GM19452 (cell line): ENCODE measurements at regions not wholly inside any gene's neighbourhood (a gene's known extent, or its start where the extent isn't known, plus 50 kb on each side); places are given as distances from the start of the nearest gene placed in this dataset.

Experiments used
- ATAC-seq: cut with Tn5 transposase; IDR thresholded peaks from one replicate; pipeline ENCODE4 v1.9.1; 2021; ENCODE audit not compliant: unreplicated experiment

DNA sequence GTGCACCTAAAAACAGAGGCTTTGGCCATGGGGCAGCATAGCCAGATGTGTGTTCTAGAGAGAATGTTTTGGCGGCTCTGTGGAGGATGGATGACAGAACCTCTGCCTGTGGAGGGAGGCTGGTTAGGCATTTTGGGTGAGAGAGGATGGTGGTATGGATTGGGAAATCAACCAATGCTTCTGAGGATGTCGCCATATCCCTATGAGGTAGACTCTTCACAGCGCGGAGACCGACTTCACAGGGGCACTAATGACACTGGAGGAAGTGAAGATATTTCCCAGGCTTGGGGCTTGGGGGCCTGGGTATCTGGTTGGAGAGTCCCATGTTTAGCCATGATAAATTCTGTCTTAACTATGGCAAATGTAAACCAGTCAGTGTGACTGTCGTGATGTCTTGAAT is 140.6 kb upstream of the KLF4 start:
- ATAC-seq = no peak

DNA sequence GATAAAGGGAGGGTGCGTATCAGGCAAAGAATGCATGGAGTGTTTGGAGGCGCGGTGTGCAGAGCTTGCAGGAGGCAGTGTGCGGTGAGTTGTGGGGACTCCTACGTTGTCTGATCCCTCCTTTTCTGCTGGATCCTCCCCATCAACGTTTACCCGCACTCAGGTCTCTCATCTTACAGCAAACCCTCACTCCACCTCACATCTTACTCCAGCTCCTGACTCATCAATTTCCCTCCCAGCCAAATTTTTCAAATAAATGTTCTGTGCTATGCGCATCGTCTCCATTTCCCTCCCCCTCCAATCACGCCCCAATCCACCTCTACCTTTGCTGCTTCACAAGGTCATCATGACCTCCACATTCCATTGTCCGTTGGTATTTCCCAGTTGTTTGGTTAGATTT is 138.9 kb upstream of the KLF4 start:
- ATAC-seq = no peak

DNA sequence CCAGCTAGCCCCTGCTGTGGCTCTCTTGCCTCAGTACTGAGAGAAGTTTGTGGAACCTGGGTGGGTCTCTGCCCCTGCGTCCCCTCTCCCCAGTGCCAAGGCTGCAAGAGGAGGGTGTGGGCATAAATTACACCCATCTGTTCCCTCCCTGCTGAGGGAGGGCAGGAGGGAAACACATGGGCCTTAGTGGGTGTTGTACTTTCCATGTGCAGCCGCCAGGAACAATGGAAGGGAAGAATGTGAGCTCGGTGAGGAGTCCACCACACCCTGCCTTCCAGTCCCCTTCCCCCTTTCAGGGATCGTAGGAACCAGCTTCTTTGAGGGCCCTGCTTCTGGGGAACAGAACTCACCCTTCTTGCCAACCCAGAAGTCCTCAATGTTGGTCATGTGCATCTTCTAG is 138.2 kb upstream of the KLF4 start:
- no peak for ATAC-seq

DNA sequence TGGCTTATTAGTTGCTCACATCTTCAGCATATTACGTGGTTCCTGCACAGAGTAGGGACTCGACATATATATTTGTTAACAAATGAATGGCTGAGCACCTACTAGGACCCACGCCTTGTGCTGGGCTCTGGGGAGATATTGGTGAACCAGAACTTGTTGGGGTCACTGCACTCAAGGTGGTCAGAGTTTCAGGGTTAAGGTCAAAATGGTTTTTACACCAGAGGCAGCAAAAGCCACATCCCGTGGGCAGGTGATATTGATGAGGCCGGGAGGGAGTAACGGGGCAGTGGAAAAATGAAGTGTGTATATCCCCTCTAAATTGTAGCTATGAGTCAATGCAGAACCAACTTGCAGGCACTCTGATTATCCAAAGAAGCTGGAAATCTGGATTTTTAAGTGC is 136.5 kb upstream of the KLF4 start:
- no peak for ATAC-seq

DNA sequence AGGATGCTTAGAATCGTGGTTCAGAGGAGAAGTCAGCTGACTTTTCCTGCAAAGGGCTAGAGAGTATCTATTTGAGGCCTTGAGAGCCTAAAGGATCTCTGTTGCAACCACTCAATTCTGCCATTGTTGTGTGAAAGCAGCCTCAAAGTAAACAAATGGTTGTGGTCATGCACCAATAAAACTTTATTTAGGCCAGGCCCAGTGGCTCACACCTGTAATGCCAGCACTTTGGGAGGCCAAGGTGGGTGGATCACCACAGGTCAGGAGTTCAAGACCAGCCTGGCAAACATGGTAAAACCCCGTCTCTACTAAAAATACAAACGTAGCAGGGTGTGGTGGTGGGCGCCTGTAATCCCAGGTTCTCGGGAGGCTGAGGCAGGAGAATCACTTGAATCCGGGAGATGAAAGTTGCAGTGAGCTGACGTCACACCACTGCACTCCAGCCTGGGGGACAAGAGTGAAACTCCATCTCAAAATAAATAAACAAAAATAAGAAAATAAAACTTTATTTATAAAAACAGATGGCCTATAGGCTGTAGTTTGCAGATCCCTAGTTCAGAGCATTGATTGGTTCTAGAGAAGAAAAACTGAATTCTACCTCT is 135.9 kb upstream of the KLF4 start:
- no peak for ATAC-seq

DNA sequence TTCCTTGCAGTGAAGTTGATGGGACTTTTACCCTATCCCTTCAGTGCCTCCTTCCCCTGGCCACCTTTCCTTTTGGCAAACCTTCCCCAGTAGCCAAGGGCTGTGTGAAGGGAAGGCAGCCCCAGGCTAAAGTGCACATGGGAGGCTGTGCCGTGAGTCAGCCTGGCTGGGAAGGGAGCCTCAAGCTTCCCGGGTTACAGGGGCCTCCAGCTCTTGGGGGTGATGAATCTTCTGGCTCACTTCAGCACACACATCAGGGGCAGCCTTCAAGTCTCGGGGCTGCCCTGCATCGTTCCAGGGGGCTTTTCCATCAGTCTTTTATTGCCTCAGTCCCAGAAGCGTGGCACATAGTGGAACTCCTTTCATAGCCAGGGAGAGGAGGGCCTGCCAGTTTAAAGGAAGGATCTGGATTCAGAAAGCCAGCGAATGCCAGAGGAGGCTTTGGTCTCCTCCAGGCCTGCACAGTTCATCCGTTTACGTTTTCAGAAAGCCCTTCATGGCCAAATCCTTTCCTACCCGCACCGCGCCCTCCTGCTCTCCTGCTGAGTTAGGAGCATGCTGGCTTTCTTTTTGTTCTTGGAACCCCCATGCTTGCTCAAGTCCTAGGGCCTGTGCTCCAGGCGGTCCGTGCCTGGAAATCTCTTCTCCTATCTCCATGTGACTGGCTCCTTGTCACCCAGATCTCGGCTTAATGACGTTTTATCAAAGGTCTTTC is 134.8 kb upstream of the KLF4 start:
- no peak for ATAC-seq

DNA sequence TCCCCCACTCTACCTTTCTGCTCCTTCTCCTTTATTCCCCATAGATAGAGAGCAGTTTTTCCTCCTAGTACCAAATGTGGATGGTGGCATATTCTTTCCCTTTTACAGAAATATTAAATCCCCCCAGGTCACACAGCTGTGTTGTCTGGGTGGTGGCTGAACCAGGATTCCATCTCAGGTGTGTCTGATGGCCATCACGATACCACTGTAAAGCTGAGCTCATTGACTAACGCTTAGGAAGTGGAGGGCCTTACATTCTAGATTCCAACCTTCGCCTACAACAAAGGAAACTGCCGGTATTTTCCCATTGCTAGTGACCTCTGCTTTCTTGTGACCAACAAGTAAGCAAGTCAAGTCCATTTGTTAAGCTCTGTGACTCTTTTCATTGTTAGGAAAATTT is 131.9 kb upstream of the KLF4 start:
- ATAC-seq = no peak

DNA sequence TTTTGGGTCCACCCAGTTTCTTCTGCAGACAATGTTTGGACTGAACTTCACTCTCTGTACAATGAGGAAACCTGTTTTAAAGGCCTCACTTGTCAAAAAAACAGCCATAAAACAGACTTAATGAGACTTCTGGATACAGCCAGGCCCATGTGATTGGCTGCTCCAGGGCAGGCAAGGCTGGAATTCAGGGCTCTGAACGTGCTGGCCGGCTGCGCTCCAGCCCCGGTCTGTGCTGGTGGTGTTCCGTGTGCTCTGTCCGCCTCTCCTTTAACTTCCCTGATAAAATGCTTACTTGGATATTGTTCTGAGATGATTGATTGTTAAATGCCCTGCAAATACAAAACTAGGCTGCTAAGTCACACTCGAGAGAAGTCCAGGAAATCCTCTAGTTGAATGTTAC is 131.2 kb upstream of the KLF4 start:
- no peak for ATAC-seq

DNA sequence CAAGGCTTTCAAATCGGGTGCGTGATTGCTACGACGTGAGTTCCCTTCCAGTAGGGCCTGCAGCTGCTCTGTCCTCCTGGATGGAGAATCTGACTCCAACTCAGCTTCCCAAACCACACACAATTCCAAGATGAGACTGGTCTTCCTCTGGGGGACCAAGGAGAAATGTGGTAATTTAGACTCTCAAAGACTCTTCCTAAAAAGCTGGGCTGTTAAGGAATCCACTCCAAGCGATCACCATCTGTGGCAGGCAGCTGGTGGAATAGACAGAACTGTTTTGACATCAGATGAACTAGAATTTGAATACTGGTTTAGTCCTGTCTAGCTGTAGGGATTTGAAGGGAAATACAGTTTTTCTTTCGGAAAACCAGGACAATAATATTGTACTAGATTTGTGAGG is 130.7 kb upstream of the KLF4 start:
- no peak for ATAC-seq

DNA sequence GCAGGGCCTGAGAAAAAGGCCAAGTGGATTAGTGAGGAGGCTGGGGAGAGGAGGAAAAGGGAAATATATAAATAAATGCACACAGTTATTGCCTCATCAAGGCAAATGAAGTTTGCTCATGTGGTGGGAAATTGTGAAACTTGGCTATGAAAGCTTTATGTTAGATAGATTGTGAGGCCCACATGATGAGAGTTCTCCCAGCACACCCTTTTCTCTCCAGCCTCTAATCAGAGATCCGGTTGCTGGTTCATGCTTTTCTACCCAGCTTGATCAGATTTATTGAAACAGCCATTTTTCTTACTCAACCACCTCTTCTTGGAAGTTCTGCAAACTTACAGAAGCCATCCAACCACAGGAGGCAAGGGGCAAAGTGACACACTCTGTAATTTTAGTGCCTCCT is 125.8 kb upstream of the KLF4 start:
- no peak for ATAC-seq

DNA sequence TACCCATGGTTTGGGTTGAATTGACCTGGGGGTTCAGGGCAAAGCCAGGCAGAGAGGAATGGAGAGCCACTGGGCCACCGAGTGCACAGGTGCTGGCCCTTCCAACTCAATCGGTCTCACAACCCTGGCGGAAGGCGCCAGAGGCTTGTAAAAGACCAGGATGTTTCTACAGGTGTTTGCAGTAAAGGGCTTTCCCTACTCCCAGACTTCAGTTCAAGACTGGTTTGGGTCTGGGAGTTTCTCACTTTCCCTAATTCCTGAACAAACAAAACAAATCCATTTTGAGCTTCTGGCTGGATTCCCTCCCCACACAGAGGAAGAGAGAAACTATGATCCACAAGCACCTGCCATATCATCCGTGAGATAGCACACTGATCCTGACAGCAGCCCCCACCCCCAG is 125.2 kb upstream of the KLF4 start:
- ATAC-seq = no peak

DNA sequence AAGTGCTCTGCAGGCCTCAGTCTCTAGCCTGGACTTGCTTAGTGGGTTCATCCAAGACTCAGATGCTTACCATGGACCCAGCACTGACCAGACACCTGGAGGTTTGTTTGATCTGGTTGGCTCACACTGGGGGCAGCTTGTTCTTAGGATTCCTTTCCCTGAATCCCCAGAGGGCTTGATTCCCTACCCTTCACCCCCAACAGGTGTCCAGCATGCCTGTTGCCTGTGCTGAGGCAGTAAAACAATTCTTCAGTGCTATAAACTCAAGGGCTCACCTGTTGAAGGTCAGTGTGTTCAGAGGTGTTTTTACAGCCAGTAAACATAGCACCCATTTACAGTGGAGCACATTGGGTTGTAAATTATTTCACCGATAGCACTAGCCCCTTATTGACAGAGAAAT is 123.8 kb upstream of the KLF4 start:
- ATAC-seq = no peak

DNA sequence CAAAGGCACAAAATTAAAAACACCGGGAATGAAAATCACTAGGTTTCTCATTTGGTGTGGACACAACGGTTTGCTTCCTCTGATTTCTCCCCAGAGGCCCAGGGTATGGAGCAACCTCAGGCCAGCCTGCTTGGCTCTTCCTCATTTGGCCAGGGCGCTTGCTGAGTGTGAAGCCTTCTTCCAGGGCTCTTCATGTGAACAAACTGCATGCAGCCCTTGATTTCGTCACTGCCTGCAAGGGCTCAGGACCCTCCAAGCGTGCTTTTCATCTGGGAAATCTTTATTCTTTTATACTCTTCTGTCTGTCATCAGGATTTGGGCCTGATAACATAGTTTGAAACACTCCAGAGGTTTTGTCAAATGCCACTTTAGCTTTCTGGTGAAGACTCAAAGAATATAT is 122.6 kb upstream of the KLF4 start:
- ATAC-seq = no peak

DNA sequence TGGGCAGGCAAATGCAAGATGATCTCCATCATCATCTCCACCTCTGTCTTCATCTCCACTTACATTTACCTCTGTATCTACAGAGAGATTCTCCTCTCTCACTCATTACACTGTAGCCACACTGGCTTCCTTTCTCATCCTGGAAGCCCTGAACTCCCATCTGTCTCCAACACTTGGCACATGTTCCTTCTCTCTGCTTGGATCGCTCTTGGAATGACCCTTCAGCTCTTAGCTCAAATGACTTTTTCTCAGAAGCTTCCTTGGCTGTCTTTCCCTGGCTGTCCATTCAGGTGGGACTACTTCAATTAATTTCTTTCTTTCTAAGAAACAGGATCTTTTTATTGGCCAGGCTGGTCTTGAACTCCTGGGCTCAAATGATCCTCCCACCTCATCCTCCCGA is 120.0 kb upstream of the KLF4 start:
- no peak for ATAC-seq

DNA sequence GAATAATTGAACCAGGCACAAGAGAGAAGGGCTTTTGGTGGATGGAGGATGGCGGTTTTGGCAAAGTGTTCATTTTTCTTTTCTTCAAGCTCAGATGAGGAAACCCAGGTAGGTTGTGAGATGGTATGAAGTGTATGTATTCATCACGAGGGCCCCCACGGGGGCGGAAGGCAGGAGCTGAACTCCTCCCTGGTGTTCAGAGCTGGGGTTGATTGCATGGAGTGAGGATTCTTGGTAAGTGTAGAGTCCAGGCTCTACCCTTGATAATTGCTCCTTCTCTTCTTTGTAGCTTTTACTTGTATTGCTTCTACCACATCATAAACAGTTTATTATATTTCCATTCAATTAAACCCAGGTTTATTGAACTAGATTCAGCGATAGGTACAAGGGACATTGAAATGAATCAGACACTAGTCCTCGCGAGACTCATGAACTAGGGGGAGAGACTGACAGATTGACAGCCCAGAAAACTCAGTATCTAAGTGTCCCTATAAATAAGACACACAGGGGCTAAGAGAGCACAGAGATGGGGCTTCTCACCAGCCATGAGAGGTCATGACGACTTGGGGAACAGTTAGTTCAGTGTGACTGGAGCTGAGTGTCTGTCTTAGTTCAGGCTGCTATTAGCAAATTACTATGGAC is 116.7 kb upstream of the KLF4 start:
- no peak for ATAC-seq

DNA sequence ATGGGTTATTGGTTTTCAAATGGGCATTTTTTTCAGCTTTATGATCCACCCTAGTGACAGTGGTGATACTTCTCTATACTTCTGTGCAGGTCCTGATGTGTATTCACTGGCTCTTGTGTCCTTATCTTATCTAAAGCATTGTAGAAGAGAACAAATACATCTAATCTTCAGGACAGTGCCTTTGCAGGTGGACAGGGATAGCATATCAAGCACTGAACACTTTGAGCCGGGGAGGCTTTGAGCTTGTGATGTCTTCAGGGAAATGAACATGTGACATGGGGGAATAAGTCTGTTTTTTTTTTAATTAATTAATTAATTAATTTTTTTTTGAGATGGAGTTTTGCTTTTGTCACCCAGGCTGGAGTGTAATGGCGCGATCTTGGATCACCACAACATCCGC is 115.5 kb upstream of the KLF4 start:
- no peak for ATAC-seq

DNA sequence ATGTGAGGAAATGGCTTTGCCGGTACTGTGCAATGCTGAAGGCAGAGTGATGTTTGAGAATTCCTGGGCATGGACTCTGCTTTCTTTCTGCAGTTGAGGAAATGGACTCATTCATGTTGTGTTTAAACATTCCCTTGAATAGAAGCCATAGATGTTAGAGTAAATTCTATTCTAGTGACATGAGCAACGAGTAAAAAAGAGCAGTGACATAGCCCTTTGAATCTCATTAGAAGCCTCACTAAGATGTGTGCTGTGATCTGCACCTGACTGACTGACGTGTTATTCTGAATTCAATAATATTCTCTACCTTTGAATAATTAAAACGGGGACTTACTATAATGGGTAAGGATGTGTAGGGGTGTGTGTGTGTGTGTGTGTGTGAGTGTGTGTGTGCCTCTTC is 113.7 kb upstream of the KLF4 start:
- no peak for ATAC-seq

DNA sequence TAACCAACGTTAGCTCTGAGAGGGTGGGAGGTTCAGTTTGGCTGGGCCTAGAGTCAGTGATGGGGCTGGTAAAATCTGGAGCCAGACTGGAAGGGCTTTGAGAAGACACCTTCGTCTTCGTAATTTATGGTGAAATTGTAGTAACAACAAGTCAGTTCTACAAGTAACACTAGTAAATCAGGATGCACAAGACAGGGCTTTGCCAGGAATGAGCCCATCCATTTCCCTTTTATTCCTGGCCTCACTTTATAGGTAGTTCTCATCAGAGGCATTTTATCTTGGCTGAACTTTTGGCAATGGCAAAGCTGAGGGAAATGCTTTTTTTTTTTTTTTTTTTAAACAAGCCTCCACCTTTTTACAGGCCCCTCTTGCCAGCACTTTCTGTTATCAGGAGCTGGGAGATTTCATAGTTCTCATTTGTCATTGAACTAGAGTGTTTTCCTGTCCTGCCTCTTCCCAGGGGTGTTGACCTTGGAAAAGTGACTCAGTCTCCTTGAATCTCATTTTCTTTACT is 110.5 kb upstream of the KLF4 start:
- ATAC-seq = no peak

DNA sequence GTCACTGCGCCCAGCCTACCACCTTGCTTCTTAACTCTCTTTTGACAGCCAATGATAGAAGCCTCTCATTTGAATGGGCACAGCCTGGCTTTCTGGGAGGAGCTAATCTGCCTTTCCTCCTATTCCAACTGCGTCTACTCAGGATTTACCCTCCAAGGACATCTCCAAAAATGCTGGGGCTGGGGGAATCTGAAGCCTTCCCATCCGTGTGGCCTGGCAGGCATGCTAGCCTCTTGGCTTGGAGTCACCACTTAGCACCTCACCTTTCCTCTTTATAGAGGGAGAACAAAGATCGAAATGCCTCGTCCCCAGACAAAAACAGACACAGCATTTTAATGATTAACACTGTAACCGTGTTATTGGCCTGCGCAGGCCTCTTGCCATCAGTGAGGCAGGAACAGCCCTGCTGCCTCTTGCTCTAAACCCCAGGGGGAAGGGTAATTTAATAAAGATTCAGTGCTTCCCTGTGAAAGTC is 108.2 kb upstream of the KLF4 start:
- ATAC-seq = no peak

DNA sequence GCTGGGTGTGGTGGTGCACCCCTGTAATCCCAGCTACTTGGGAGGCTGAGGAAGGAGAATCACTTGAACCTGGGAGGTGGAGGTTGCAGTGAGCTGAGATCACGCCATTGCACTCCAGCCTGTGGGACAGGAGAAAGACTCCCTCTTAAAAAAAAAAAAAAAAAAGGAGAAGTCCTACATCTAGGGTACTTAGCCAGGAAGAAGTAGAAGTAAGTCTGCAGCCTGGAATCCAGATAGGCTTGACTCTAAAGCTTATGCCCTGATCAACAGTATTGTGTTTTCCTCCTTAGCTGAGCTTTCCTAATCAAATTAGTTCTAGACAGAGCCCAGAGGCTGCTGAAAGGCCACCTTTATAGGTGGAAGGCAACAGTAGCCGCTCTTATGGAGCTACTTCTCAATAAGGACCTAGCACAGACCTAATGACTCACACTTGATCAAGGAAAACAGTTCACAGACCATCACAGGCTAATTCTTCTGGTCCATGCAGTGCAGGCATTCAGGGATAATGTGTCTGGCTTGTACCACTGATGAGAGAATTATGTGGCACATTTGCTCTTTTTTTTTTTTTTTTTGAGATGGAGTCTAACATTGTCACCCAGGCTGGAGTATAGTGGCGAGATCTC is 105.5 kb upstream of the KLF4 start:
- ATAC-seq = no peak

DNA sequence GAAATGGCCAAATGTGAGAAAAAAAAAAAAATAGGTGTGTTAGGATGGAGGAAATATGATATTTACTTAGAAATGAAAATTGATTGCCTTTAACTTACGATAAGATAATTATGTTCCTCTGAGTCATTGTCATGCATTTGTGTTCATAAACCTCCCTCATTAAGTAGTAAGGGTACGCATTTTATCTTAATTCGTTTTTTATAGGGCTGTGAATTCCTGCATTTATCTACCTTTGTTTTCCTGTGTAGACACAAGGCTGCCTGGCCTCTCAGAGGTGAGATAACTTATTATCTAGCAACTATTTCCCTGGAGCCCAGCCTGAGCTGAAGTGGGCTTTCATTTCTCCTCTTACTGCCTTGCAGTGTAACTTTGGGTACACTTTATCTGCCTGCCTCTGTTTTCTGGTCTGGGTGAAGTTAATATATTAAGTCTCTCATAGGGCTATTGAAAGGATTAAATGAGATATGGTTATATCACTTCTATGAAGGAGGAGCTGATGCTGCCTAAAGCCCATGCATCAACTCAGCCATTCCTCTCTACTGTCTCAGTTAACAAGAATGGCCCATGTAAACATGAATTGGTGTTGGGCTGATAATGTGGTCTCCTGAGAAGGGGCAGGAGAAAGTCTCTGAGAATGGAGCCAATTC is 103.8 kb upstream of the KLF4 start:
- no peak for ATAC-seq
